ENCODE measurements at regions not wholly inside any gene's neighbourhood (a gene's known extent, or its start where the extent isn't known, plus 50 kb on each side); places are given as distances from the start of the nearest gene placed in this dataset.

- no peak for DNase-seq
These were observed 377.3 kb downstream of the SETD4 start for GRCh38 chr21:35682904-35683549.

- DNase-seq, result no peak
These were observed 378.4 kb downstream of the SETD4 start for GRCh38 chr21:35681946-35682345.

- DNase-seq, result no peak
These were observed 381.2 kb downstream of the SETD4 start for GRCh38 chr21:35679076-35679475.

GRCh38 chr21:35678393-35678792 lies 381.9 kb downstream of the SETD4 start:
- DNase-seq, result no peak

- DNase-seq, result no peak
These were observed 383.0 kb downstream of the SETD4 start for GRCh38 chr21:35677298-35677841.

GRCh38 chr21:35674895-35675470 lies 385.3 kb downstream of the SETD4 start:
- no peak for DNase-seq

GRCh38 chr21:35674091-35674671 lies 386.1 kb downstream of the SETD4 start:
- no peak for DNase-seq

GRCh38 chr21:35672313-35672712 lies 388.0 kb downstream of the SETD4 start:
- no peak for DNase-seq

GRCh38 chr21:35664683-35665082 lies 395.6 kb downstream of the SETD4 start:
- peak; percentile 22 to 25 for DNase-seq

GRCh38 chr21:35663856-35664606 lies 396.3 kb downstream of the SETD4 start:
- DNase-seq, result no peak

- DNase-seq, result no peak
These were observed 402.1 kb downstream of the SETD4 start for GRCh38 chr21:35658242-35658641.

GRCh38 chr21:35652872-35653271 lies 407.5 kb downstream of the SETD4 start:
- DNase-seq, result no peak

- DNase-seq, result no peak
These were observed 408.1 kb downstream of the SETD4 start for GRCh38 chr21:35652196-35652595.

GRCh38 chr21:35651196-35651595 lies 409.1 kb downstream of the SETD4 start:
- no peak for DNase-seq

GRCh38 chr21:35649186-35649585 lies 411.1 kb downstream of the SETD4 start:
- no peak for DNase-seq

GRCh38 chr21:35648512-35648911 lies 411.8 kb downstream of the SETD4 start:
- no peak for DNase-seq

GRCh38 chr21:35646606-35647005 lies 413.7 kb downstream of the SETD4 start:
- DNase-seq, result no peak

GRCh38 chr21:35645991-35646390 lies 414.3 kb downstream of the SETD4 start:
- DNase-seq, result no peak

- DNase-seq, result no peak
These were observed 415.8 kb downstream of the SETD4 start for GRCh38 chr21:35644523-35644922.

- no peak for DNase-seq
These were observed 417.1 kb downstream of the SETD4 start for GRCh38 chr21:35643176-35643575.

GRCh38 chr21:35641271-35642016 lies 418.9 kb downstream of the SETD4 start:
- DNase-seq, result no peak

- DNase-seq, result no peak
These were observed 422.9 kb downstream of the SETD4 start for GRCh38 chr21:35637431-35637830.

- no peak for DNase-seq
These were observed 424.3 kb downstream of the SETD4 start for GRCh38 chr21:35635994-35636393.
